Adrenal gland (tissue), 5 donors: ENCODE measurements at regions not wholly inside any gene's neighbourhood (a gene's known extent, or its start where the extent isn't known, plus 50 kb on each side); places are given as distances from the start of the nearest gene placed in this dataset.

Experiments
- CTCF ChIP-seq, 6 experiments: fragments of 450-650 bp in 4 of 6; fragments of 200-600 bp in 2 of 6; sonication (generic) in 1 of 6; IDR thresholded peaks; 1 replicate in 5 of 6; 2 replicates in 1 of 6; pipeline versions ENCODE4 v1.5.1 to v1.8.0; 2016 to 2021; ENCODE audit warnings: antibody characterized with exemption in 6 of 6, mild to moderate bottlenecking in 2 of 6, moderate library complexity in 1 of 6
- POLR2A ChIP-seq, 2 donors: fragments of 450-650 bp; IDR thresholded peaks; one replicate each; pipeline ENCODE4 v1.6.1; 2017; ENCODE audit warnings: antibody characterized with exemption in 2 of 2, mild to moderate bottlenecking in 2 of 2, moderate library complexity in 1 of 2
- donor health status: DM: no; HTN: no; CAD: no.

GRCh38 chrX:39104745-39105144 lies 303.5 kb downstream of the MID1IP1 start:
- TF ChIP-seq CTCF (IDR thresholded peaks at IDR 0.05): no peak
- no peak for TF ChIP-seq POLR2A (IDR thresholded peaks at IDR 0.05)
